Activated naive CD4-positive, alpha-beta T cell treated with anti-CD3 and anti-CD28 coated beads, Interleukin-2, amount 50 U/mL, for 72 hours (primary cell): ENCODE measurements at regions not wholly inside any gene's neighbourhood (a gene's known extent, or its start where the extent isn't known, plus 50 kb on each side); places are given as distances from the start of the nearest gene placed in this dataset.

Experiments used
- ATAC-seq, 2 donors: fragments of 150-1000 bp; cut with Tn5 transposase; 2 replicates each; pipeline ENCODE4 v1.10.0; 2021; ENCODE audit warnings: mild to moderate bottlenecking in 2 of 2, moderate library complexity in 2 of 2
- DNase-seq, 2 donors: peaks; one replicate each; pipeline ENCODE4 v3.0.0; 2021 to 2022; ENCODE audit warnings: low spot score in 2 of 2
- H3K27ac Mint-ChIP-seq, 2 donors: one replicate each; pipeline ENCODE4 v1.8.0; 2022; ENCODE audit warnings: mild to moderate bottlenecking in 2 of 2, mixed read lengths in 2 of 2
- H3K36me3 Mint-ChIP-seq, 2 donors: one replicate each; pipeline ENCODE4 v1.8.0; 2022; ENCODE audit warnings: mixed read lengths in 2 of 2
- H3K9me3 Mint-ChIP-seq, 2 donors: one replicate each; pipeline ENCODE4 v1.8.0; 2022; ENCODE audit warnings: mixed read lengths in 2 of 2

DNA sequence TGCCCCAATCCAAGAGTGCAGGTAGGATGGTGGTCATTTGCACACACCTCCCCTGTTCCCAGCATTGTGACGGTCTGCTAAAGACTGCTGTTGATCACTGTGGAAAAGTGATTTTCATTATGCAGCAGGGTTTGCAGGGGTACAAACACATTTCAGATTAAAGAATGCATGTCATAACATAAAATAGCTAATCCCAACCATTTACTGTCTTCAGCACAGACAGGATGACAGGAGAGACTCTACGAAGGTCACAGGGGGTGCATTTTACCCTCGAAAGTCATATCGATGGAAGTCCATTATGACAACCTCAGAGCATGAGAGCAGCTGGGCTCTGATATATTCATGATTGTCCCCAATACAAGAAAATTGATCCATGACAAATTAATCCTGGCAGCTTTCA is 302.6 kb downstream of the AJAP1 start:
- DNase-seq (no peak), ATAC-seq (no peak)
- Mint-ChIP-seq H3K36me3 (peaks cover 17 to 25% of the 10 kb centered on the region in 2 donors), H3K27ac (peak overlapping the region in 1 of 2 donors; percentile 24), H3K9me3 (peaks cover 12 to 29% of the 10 kb centered on the region in 2 donors)

DNA sequence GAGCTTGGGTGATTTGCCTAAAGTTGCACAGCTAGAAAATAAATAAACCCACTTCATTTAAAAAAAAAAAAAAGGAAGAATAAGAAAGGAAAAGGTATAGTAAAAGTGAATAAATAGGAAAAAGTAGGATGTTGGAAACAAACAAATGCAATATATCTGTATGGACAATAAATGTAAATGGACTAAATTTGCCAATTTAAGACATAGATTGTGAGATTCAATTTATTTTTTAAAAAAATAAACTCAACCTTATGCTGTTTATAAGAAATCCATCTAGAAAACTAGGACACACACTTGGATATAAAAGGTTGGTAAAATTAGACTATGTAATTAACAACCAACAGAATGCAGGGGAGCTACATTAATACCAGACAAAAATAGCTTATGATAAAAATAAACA is 300.0 kb downstream of the AJAP1 start:
- Mint-ChIP-seq H3K27ac (no peak overlapping the region), H3K36me3 (peaks cover 18 to 26% of the 10 kb centered on the region in 2 donors), H3K9me3 (peaks cover 12 to 30% of the 10 kb centered on the region in 2 donors)
- DNase-seq (no peak), ATAC-seq (no peak)

DNA sequence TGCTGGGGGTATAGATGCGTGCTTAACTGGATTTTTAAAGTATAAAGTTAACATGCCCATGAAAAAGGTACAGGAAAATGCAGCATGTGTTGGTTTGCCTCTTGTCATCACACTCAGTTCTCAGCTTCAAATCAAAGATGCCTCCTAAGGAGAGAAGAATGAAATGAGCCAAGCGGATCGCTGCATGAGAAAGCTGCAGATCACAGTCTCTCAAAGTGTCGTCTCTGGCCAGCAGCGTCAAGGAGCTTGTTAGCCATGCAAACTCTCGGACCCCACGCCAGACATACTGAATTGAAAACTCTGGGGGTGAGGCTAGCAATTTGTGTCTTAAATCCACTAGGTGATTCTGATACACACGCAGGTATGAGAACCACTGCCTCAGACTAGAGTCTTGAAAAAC is 297.2 kb downstream of the AJAP1 start:
- Mint-ChIP-seq H3K36me3 (peaks cover 18 to 26% of the 10 kb centered on the region in 2 donors), H3K9me3 (peaks cover 13 to 30% of the 10 kb centered on the region in 2 donors), H3K27ac (no peak overlapping the region)
- ATAC-seq (no peak), DNase-seq (no peak)

DNA sequence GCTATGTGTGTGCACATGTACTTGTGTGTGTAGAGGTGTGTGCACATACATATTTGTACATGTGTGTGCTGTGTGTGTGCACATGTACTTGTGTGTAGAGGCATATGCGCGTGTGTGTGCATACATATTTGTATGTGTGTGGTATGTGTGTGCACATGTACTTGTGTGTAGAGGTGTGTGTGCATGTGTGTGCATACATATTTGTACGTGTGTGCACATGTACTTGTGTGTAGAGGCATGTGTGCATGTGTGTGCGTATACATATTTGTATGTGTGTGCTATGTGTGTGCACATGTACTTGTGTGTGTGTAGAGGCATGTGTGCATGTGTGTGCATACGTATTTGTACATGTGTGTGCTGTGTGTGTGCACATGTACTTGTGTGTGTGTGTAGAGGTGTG is 291.9 kb downstream of the AJAP1 start:
- no peak overlapping the region for H3K27ac Mint-ChIP-seq
- DNase-seq, result no peak
- no peaks in the 10 kb centered on the region for H3K36me3 Mint-ChIP-seq
- ATAC-seq, result no peak
- peaks cover 0 to 10% of the 10 kb centered on the region in 2 donors for H3K9me3 Mint-ChIP-seq

DNA sequence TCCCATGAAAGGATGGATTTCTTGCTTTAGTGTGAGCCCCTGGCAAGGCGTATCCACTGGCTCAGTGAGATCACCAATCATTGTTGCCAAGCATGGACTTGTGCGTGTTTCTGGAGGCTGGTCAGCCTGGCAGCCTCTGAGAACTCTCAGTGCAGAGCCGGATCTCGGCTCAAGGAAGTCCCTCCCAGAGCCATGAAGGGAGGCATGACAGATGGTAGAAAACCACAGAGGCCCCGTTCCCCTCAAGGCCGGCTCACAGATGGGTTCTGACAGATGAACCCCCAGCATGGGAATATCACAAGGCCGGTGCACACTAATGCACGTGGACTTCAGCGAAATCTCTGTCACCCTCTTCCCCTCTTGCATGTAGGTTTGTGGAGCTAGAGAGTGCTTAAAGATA is 290.5 kb downstream of the AJAP1 start:
- Mint-ChIP-seq H3K36me3 (no peaks in the 10 kb centered on the region), H3K27ac (no peak overlapping the region), H3K9me3 (peaks cover 1 to 11% of the 10 kb centered on the region in 2 donors)
- ATAC-seq, result no peak
- DNase-seq, result no peak

DNA sequence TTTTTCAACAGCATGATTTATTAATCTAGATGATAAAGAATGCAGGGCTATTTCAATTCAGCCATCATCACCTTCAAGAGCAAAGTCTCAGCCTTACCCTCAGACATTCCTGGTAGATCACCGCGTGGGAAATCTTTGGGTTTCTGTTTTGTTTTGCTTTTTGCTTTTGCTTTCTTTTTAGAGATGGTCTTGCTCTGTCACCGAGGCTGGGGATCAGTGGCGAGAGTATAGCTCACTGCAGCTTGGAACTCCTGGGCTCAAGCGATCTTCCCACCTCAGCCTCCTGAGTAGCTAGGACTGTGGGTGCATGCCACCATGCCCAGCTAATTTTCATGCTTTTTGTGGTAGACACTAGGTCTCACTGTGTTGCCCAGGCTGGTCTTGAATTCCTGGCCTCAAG is 289.7 kb downstream of the AJAP1 start:
- no peak overlapping the region for H3K27ac Mint-ChIP-seq
- no peak for DNase-seq
- H3K9me3 Mint-ChIP-seq, result peaks cover 10 to 19% of the 10 kb centered on the region in 2 donors
- no peak for ATAC-seq
- peaks cover 0 to 6% of the 10 kb centered on the region in 2 donors for H3K36me3 Mint-ChIP-seq

DNA sequence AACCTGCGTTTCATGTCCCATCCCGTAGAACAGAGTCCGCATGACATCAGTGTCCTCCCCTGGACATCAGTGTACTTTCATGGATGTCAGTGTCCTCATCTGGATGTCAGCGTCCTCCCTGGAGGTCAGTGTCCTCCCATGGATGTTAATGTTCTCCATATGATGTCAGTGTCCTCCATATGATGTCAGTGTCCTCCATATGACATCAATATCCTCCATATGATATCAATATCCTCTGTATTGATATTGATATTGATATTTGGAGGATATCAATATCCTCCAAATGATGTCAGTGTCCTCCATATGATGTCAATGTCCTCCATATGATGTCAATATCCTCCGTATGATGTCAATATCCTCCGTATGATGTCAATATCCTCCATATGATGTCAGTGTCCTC is 284.9 kb downstream of the AJAP1 start:
- peaks cover 0 to 6% of the 10 kb centered on the region in 2 donors for H3K36me3 Mint-ChIP-seq
- no peak overlapping the region for H3K27ac Mint-ChIP-seq
- DNase-seq, result no peak
- H3K9me3 Mint-ChIP-seq, result peaks cover 10 to 12% of the 10 kb centered on the region in 2 donors
- no peak for ATAC-seq

DNA sequence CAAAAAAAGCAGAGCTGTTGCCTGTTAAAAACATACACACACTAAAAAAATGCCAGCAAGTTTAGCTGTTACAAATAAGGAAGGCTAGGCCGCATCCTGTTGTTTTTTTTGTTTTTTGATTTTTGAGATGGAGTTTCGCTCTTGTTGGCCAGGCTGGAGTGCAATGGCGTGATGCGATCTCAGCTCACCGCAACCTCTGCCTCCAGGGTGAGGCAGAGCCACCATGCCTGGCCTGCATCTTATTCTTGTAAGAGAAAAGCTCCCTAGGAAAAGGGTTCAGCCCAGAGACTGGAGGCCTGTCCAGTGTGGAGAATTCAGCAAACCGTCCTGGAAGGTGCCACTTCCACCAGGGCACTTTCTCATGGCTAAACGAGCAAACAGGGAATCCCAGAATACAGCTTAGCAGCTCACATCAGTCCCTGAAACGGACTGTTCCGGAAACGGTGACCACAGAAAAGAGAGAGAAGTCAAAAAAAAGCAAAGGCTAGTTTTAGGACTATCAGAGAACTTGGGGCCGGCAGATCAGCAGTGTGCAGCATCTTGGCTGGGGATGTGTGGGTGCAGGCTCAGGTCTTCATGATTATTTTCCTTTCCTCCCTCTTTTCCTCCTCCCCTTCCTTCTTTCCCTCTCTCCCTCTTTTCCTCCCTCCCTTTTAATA is 283.6 kb downstream of the AJAP1 start:
- ATAC-seq, result no peak
- Mint-ChIP-seq H3K27ac (no peak overlapping the region), H3K36me3 (peaks cover 0 to 6% of the 10 kb centered on the region in 2 donors), H3K9me3 (peaks cover 10 to 12% of the 10 kb centered on the region in 2 donors)
- DNase-seq, result no peak

DNA sequence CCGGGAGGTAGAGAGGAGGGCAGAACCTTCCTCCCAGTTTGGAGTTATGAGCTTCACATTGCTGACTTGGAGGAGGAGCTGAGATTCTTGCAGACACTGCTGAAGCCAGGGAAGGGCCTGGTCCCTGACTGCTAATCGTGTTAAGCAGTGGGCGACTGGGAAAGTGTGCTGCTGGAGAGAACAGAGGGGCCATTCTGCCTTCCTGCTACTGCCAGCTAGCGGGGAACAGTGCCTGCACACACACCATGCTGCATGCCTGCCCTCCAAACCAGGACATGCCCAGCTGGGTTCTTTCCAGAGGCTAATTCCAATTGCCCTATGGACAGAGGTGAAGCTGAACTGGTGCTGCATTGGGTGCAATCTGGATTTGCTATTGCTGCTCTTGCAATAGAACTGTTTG is 281.4 kb downstream of the AJAP1 start:
- DNase-seq (no peak), ATAC-seq (no peak)
- H3K27ac Mint-ChIP-seq, result no peak overlapping the region
- peaks cover 0 to 6% of the 10 kb centered on the region in 2 donors for H3K36me3 Mint-ChIP-seq
- peaks cover 10 to 12% of the 10 kb centered on the region in 2 donors for H3K9me3 Mint-ChIP-seq

DNA sequence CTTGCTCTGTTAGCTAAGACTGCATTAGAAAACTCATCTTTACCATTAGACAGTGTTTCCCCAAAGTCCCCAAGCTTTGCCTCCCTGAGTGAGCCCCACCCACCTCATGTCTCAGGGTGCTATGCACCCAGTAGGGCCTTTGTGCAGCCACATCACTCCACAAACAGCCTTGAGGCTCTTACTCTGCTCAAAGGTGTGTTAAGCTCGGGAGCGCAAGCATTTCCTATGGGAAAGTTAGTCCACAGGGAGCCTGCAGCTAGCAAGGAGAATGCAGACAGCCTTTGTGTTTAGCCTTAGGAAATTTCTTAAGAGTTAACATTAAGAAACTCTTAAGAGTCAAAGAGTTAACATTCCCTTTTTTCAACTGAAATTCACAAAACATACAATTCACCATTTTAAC is 278.8 kb downstream of the AJAP1 start:
- no peak overlapping the region for H3K27ac Mint-ChIP-seq
- ATAC-seq (no peak), DNase-seq (no peak)
- no peaks in the 10 kb centered on the region for H3K9me3 Mint-ChIP-seq
- no peaks in the 10 kb centered on the region for H3K36me3 Mint-ChIP-seq

DNA sequence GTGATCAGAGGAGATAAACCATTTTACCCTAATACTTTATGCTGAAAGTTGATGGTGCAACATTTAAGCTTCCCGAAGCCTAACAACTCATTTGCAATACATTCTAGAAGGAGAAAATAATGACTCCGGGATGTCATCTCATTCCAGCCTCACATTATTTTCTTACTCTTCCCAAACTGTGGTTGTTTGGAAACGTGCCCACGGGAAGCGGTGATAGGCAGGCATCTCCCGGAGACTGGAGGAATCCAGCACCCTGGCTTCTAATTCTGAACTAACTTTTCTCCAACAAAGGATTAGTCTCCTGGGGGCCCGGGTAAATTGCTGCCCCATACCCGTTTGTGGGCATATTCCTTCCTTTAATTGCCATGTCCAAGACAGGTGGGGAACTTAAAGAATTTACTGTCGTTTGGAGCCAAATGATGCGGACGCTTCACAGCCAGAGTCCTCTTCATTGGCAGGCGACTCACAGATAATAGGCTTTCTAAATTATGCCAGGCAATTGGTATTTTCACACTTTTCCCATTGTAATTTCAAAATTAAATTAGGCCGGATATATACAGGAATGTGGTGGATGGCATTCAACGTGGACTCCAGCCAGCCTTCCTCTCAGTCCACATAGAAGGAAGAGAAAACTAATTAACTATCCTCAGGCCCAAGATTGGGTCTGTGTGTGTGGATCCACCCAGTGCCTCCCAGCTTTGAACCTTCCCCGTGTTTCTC is 278.1 kb downstream of the AJAP1 start:
- DNase-seq (no peak), ATAC-seq (no peak)
- no peaks in the 10 kb centered on the region for H3K9me3 Mint-ChIP-seq
- no peaks in the 10 kb centered on the region for H3K36me3 Mint-ChIP-seq
- H3K27ac Mint-ChIP-seq, result no peak overlapping the region

DNA sequence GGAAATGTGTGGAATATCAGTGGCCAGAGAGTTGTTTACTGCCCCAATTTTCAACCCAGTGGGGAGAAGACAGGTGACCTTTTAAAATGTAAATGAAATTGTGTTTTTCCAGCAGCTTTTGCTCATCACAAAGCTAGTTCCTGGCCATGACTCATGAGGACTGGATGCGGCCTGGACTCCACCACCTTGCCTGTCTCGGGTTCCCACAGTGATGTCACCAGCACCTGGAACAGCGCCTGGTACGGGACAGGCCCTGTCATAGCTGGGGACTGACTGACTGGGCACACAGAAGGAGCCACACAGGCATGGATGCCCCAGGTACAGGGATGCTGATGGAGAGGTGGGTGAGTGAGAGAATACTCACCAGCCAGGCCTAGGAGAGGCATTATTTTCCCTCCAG is 277.1 kb downstream of the AJAP1 start:
- ATAC-seq (no peak), DNase-seq (no peak)
- Mint-ChIP-seq H3K9me3 (no peaks in the 10 kb centered on the region), H3K36me3 (no peaks in the 10 kb centered on the region), H3K27ac (no peak overlapping the region)

DNA sequence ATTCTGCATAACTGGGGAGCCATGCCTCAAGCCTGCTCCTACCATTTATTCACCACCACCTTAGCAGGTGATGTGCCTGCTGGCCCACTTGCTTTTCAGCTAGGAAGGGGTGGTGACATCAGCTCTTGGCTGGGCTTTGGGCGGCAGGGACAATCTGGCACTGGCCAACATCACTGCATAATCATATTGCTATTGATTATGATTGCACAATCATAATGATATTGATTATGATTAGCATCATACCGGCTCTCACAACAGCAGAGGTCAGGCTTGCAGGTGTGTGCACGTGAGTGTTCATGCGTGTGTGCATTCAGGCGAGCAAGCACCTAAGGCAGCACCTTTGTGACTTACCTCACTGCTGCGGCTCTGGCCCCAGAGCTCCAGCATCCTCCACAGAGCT is 273.8 kb downstream of the AJAP1 start:
- no peaks in the 10 kb centered on the region for H3K9me3 Mint-ChIP-seq
- H3K36me3 Mint-ChIP-seq, result no peaks in the 10 kb centered on the region
- no peak overlapping the region for H3K27ac Mint-ChIP-seq
- DNase-seq (no peak), ATAC-seq (no peak)

DNA sequence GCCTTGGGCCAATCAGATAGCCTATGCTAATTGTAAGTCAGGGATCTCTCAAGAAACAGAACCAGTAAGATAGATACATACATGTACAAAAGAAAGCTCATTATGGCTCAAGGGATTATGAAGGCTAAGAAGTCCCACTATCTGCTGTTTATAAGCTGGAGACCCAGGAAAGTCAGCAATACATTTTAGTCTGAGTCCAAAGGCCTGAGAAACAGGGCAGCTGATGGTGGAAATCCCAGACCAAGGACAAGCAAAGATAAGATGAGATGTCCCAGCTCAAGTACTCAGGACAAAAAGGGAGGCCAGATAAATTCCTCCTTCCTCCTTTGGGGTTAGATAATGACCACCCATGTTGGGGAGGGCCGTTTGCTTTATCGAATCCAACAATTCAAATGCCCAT is 269.9 kb downstream of the AJAP1 start:
- Mint-ChIP-seq H3K27ac (no peak overlapping the region), H3K36me3 (peaks cover 0 to 12% of the 10 kb centered on the region in 2 donors), H3K9me3 (peaks cover 9% of the 10 kb centered on the region in 2 donors)
- no peak for DNase-seq
- ATAC-seq, result no peak

DNA sequence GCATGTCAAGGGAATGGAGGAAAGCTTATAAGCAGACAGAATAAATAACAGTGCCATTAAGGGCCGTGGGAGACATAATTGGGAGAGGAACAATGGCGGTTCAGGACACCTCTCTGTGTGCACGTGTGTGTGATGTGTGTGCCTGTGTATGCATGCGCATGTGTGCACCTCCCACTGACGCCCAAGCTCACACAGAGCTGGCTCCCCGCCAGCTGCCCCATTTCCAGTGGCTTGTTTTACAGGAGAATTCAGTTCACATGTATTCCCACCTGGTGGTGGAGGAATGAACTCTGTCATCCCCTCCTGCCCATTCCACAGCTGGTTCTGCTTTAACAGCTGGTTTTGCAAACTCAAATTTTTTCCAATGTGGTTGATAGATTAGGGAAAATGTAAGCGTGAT is 262.2 kb downstream of the AJAP1 start:
- ATAC-seq (no peak), DNase-seq (no peak)
- peaks cover 0 to 21% of the 10 kb centered on the region in 2 donors for H3K36me3 Mint-ChIP-seq
- H3K9me3 Mint-ChIP-seq, result peaks cover 14 to 17% of the 10 kb centered on the region in 2 donors
- no peak overlapping the region for H3K27ac Mint-ChIP-seq

DNA sequence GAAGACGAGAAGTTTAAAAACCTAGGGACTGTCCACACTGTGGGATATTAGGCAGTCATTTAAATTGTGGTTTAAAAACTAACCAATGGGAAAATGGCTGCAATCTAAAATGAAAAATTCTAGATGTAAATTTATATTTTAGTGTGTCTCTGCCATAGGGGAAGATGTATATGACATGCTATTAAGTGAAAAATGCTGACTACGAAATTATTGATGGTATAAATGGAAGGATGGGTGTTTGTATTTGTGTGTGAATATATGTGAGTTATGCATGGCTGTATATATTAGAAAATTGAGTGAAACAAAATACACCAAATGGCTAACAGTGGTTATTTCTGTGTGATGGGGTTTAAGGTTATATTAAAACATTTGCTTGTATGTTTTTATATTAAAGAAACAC is 260.7 kb downstream of the AJAP1 start:
- Mint-ChIP-seq H3K27ac (no peak overlapping the region), H3K36me3 (peaks cover 0 to 16% of the 10 kb centered on the region in 2 donors), H3K9me3 (peaks cover 12 to 16% of the 10 kb centered on the region in 2 donors)
- DNase-seq (no peak), ATAC-seq (no peak)

DNA sequence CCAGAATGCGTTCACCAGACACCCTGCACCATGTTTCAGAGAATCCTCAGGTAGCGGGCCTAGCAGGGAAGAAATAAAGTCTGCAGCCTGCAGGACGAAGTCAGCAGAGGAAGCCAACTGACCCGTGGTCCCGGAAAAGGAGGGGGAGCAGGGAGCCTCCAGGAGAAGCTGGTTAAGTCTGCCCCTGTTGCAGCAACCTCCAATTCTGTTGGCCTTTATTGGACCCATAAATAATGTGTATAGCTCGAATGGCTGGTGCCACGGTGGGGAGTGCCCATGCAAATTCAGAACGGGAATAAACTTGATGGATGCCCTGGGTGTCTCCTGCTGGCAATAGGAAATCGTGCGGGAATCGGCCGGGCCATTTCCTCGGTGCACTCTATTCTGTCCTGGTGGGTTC is 254.1 kb downstream of the AJAP1 start:
- no peak overlapping the region for H3K27ac Mint-ChIP-seq
- DNase-seq (no peak), ATAC-seq (no peak)
- peaks cover 8 to 10% of the 10 kb centered on the region in 2 donors for H3K9me3 Mint-ChIP-seq
- peaks cover 0 to 6% of the 10 kb centered on the region in 2 donors for H3K36me3 Mint-ChIP-seq

DNA sequence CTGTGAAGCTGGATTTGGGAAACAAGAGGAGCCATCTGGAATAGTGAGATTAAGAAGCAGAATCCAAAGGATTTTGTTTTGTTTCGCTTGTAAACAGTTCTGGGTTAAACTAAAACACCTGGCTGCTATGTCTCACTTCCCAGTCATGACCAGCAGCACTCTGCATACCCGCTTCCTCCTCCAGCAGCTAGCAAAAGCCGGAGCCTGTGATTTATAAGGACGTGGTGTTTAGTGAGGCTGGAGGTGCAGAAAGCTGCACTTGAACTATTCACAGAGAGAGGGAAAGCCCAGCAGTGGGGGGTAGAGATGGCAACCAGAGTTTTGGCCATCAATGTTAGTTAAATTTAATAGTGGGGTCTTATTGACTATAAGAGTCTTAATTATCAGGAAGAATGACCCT is 240.2 kb downstream of the AJAP1 start:
- ATAC-seq, result no peak
- Mint-ChIP-seq H3K9me3 (peaks cover 13 to 23% of the 10 kb centered on the region in 2 donors), H3K36me3 (peaks cover 6 to 15% of the 10 kb centered on the region in 2 donors), H3K27ac (no peak overlapping the region)
- no peak for DNase-seq
